Subcutaneous abdominal adipose tissue (tissue), 5 donors: ENCODE measurements at regions not wholly inside any gene's neighbourhood (a gene's known extent, or its start where the extent isn't known, plus 50 kb on each side); places are given as distances from the start of the nearest gene placed in this dataset.
"Not testable (repeated sequence)": the region's sequence is repeated elsewhere in the genome, so short reads cannot be mapped to it uniquely, and the experiment has no call there.

Experiments
- H3K27ac ChIP-seq: one replicate; pipeline ENCODE4 v1.7.0; 2013; ENCODE audit warnings: low read depth, mild to moderate bottlenecking, inconsistent platforms, low read length, moderate library complexity
- H3K27me3 ChIP-seq, 5 donors: one replicate each; pipeline ENCODE4 v1.7.0; 2013; ENCODE audit warnings: low read length in 5 of 5, inconsistent platforms in 1 of 5; ENCODE audit not compliant: control insufficient read depth in 5 of 5, insufficient read depth in 4 of 5
- H3K36me3 ChIP-seq, 5 donors: one replicate each; pipeline ENCODE4 v1.7.0; 2013; ENCODE audit warnings: low read length in 5 of 5; ENCODE audit not compliant: control insufficient read depth in 5 of 5, insufficient read depth in 5 of 5
- H3K4me1 ChIP-seq, 5 donors: one replicate each; pipeline ENCODE4 v1.7.0; 2013; ENCODE audit warnings: low read length in 5 of 5, mild to moderate bottlenecking in 3 of 5, moderate library complexity in 1 of 5; ENCODE audit not compliant: control insufficient read depth in 5 of 5, insufficient read depth in 5 of 5
- H3K4me3 ChIP-seq, 5 donors: one replicate each; pipeline ENCODE4 v1.7.0; 2013; ENCODE audit warnings: low read length in 5 of 5, low read depth in 1 of 5
- H3K9ac ChIP-seq, 5 donors: one replicate each; pipeline ENCODE4 v1.7.0; 2013; ENCODE audit warnings: low read length in 5 of 5, mild to moderate bottlenecking in 4 of 5, moderate library complexity in 3 of 5
- H3K9me3 ChIP-seq, 5 donors: one replicate each; pipeline ENCODE4 v1.7.0; 2013; ENCODE audit warnings: low read length in 5 of 5; ENCODE audit not compliant: control insufficient read depth in 5 of 5
- donor health status: healthy.
- donor health status: healthy.
- donor health status: healthy.
- donor health status: healthy.
- donor health status: healthy.

GRCh38 chr7:106445366-106445765 is 160.6 kb upstream of the NAMPT start:
- H3K27me3 ChIP-seq, H3K9me3 ChIP-seq, H3K4me1 ChIP-seq, H3K36me3 ChIP-seq, H3K9ac ChIP-seq, H3K4me3 ChIP-seq, H3K27ac ChIP-seq: not testable (repeated sequence)

DNA sequence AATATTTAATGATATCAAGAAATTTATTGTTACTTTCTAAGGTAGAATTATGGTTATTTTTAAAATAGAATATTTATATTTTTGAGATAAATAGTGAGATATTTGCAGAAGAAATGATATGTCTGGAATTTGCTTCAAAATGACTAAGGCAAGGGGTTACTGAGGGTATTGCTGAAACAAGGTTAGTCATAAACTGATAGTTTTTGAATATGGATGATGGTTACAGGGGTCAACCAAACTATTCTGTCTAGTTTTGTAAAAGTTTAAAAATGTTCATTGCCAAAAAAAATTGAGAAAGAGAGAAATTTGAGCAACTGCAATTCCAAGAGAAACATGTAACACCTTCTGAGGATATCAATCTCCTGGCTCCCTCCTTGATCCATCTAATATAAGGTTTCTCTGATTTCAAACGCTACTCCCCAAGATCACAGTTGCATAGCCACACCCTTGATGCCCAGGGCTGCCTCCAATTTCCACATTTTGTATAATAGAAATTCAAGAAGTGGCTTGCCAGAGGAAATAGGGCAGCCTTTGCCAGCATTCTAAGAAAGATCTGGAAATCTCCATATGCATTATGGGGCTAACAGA is 159.4 kb upstream of the NAMPT start:
- no peaks in the 10 kb centered on the region for H3K27me3 ChIP-seq
- no peaks in the 10 kb centered on the region for H3K36me3 ChIP-seq
- no peak overlapping the region for H3K4me3 ChIP-seq
- H3K27ac ChIP-seq, result no peak overlapping the region
- no peaks in the 10 kb centered on the region for H3K9me3 ChIP-seq
- peaks cover 0 to 4% (median 2%) of the 10 kb centered on the region in 5 donors for H3K4me1 ChIP-seq
- no peak overlapping the region for H3K9ac ChIP-seq

DNA sequence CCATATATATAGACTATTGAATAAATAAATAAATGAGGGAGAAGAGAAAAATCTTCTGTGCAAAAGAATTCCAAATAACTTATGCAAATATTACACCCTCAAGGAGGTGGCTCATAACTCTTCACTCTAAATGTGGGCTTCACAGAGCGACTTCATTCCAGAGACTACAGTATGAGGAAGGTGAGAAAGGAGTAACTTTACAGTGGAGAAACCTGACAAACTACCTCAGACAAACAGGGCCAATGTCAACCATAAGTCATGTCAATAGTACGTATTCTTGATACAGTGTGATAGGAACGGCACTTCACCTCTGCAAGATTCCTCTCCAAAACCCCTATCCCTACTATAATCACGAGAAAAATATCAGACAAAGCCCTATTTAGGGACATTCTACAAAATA is 158.4 kb upstream of the NAMPT start:
- no peak overlapping the region for H3K4me3 ChIP-seq

GRCh38 chr7:106442476-106442875 is 157.7 kb upstream of the NAMPT start:
- Histone ChIP-seq H3K36me3 (no peaks in the 10 kb centered on the region), H3K27me3 (no peaks in the 10 kb centered on the region), H3K9ac (no peak overlapping the region), H3K4me3 (no peak overlapping the region), H3K27ac (no peak overlapping the region), H3K4me1 (no peaks in the 10 kb centered on the region), H3K9me3 (no peaks in the 10 kb centered on the region)

More for the DNA sequence above, 158.4 kb upstream of the NAMPT start:
- no peaks in the 10 kb centered on the region for H3K9me3 ChIP-seq
- H3K4me1 ChIP-seq, result no peaks in the 10 kb centered on the region
- no peak overlapping the region for H3K9ac ChIP-seq
- no peaks in the 10 kb centered on the region for H3K36me3 ChIP-seq
- no peaks in the 10 kb centered on the region for H3K27me3 ChIP-seq
- no peak overlapping the region for H3K27ac ChIP-seq

DNA sequence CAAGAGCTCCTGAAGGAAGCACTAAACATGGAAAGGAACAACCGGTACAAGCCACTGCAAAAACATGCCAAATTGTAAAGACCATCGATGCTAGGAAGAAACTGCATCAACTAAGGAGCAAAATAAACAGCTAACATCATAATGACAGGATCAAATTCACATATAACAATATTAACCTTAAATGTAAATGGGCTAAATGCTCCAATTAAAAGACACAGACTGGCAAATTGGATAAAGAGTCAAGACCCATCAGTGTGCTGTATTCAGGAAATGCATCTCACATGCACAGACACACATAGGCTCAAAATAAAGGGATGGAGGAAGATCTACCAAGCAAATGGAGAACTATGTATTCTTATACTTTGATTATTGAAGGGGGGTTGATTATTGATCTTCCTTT is 156.6 kb upstream of the NAMPT start:
- H3K9ac ChIP-seq, H3K4me1 ChIP-seq, H3K27ac ChIP-seq, H3K36me3 ChIP-seq, H3K27me3 ChIP-seq, H3K9me3 ChIP-seq, H3K4me3 ChIP-seq: not testable (repeated sequence)

DNA sequence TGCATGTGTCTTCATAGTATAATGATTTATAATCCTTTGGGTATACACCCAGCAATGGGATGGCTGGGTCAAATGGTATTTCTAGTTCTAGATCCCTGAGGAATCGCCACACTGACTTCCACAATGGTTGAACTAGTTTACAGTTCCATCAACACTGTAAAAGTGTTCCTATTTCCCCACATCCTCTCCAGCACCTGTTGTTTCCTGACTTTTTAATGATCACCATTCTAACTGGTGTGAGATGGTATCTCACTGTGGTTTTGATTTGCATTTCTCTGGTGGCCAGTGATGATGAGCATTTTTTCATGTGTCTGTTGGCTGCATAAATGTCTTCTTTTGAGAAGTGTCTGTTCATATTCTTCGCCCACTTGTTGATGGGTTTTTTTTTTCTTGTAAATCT is 152.2 kb upstream of the NAMPT start:
- not testable (repeated sequence) for H3K36me3 ChIP-seq, H3K4me3 ChIP-seq, H3K27me3 ChIP-seq, H3K9ac ChIP-seq, H3K9me3 ChIP-seq, H3K4me1 ChIP-seq, H3K27ac ChIP-seq

GRCh38 chr7:106433377-106433776 is 148.6 kb upstream of the NAMPT start:
- no peaks in the 10 kb centered on the region for H3K36me3 ChIP-seq
- no peak overlapping the region for H3K9ac ChIP-seq
- no peaks in the 10 kb centered on the region for H3K27me3 ChIP-seq
- H3K9me3 ChIP-seq, result no peaks in the 10 kb centered on the region
- H3K4me1 ChIP-seq, result no peaks in the 10 kb centered on the region
- H3K4me3 ChIP-seq, result no peak overlapping the region
- no peak overlapping the region for H3K27ac ChIP-seq

- no peak overlapping the region for H3K9ac ChIP-seq
- no peaks in the 10 kb centered on the region for H3K36me3 ChIP-seq
- H3K27me3 ChIP-seq, result no peaks in the 10 kb centered on the region
- H3K27ac ChIP-seq, result no peak overlapping the region
- H3K4me1 ChIP-seq, result peaks cover 0 to 1% (median under 1%) of the 10 kb centered on the region in 5 donors
- no peak overlapping the region for H3K4me3 ChIP-seq
- H3K9me3 ChIP-seq, result no peaks in the 10 kb centered on the region
Observed at GRCh38 chr7:106430535-106431455, 146.0 kb upstream of the NAMPT start.

GRCh38 chr7:106430103-106430502 is 145.3 kb upstream of the NAMPT start:
- Histone ChIP-seq H3K4me1 (peaks cover 5 to 8% (median 6%) of the 10 kb centered on the region in 5 donors), H3K27me3 (no peaks in the 10 kb centered on the region), H3K27ac (no peak overlapping the region), H3K36me3 (no peaks in the 10 kb centered on the region), H3K9ac (no peak overlapping the region), H3K4me3 (no peak overlapping the region), H3K9me3 (no peaks in the 10 kb centered on the region)

DNA sequence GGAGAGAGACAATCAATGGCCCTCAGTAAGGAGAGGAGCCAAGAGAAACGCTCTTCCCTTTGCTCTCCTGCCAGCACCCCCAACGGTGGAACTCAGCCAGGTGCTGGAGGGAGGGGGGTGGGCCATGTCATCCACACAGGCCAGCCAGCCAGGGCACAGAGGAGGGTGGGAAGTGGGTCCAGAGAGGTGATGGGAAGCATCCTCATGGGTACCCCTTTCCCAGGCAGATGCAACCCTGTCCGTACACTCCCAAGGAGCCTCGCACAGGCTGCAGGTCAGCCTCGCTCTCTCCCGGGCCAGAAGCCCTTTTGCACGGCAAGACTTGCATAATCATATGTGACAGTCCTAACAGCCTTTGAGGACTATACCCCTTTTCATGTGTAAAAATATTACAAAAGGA is 142.0 kb upstream of the NAMPT start:
- no peak overlapping the region for H3K27ac ChIP-seq

More for the DNA sequence above, 142.0 kb upstream of the NAMPT start:
- H3K9me3 ChIP-seq, result no peaks in the 10 kb centered on the region
- no peak overlapping the region for H3K9ac ChIP-seq
- H3K27me3 ChIP-seq, result no peaks in the 10 kb centered on the region
- peaks cover 9 to 30% (median 21%) of the 10 kb centered on the region in 5 donors for H3K4me1 ChIP-seq
- H3K4me3 ChIP-seq, result no peak overlapping the region
- no peaks in the 10 kb centered on the region for H3K36me3 ChIP-seq
